ENCODE measurements at regions not wholly inside any gene's neighbourhood (a gene's known extent, or its start where the extent isn't known, plus 50 kb on each side); places are given as distances from the start of the nearest gene placed in this dataset.

DNA sequence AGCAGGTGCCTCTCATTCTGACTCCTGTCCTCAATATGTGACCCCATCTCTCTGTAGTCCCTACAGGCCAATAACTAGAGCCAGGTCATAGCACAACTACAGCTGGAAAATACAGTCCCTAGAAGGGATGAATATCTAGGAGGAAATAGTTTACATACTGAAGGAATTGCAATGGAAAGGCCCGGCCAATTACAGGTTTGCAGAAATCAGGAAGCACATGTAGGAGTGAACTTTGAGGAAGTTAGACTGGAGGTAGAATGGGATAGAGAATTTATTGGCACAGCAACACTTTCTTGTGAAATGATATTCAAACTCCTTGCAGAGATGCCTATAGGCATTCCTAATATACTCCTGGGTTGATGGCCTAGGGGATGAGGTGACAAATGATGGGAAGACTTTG is 257.3 kb downstream of the GRIN2B start:
- ChIA-PET CTCF (no interaction called here), POLR2A (no interaction called here)
- Histone ChIP-seq H3K36me3 (ENCODE audit: control insufficient read depth, insufficient read depth, low read length) (no peaks in the 10 kb centered on the region), H3K9me3 (ENCODE audit: control insufficient read depth, insufficient read depth, low read depth, low read length) (no peaks in the 10 kb centered on the region), H3K4me3 (ENCODE audit: low read depth in 2 of 2, low read length in 2 of 2) (no peak overlapping the region), H3K27me3 (ENCODE audit: control insufficient read depth, insufficient read depth, low read length) (no peaks in the 10 kb centered on the region), H3K4me1 (ENCODE audit: control insufficient read depth, insufficient read depth, low read length) (no peaks in the 10 kb centered on the region), H3K27ac (ENCODE audit: low read length) (no peak overlapping the region)
- in situ Hi-C loops (cut with HindIII; ENCODE audit: low pct_unique_long_range_greater_than_20kb, low sequenced_read_pairs) (no loop called here), intact Hi-C loops (cut with micrococcal nuclease; ENCODE audit: unreplicated experiment) (no loop called here)
- DNase-seq (ENCODE audit: low read depth, low spot score) = no peak
- BruUV-seq (replicated peaks) = no TSS peak
- TF ChIP-seq POLR2AphosphoS5 (IDR thresholded peaks at IDR 0.05; ENCODE audit: low read depth, low read length) (no peak), REST (IDR thresholded peaks at IDR 0.05; ENCODE audit: insufficient read depth in 1 of 2, low read depth in 2 of 2, low read length in 1 of 2) (no peak), SIN3A (IDR thresholded peaks at IDR 0.05; ENCODE audit: borderline replicate concordance, insufficient read depth, low read depth, low read length) (no peak), TCF7L2 (IDR thresholded peaks at IDR 0.05; ENCODE audit: low read depth, low read length) (no peak), CTCF (IDR thresholded peaks at IDR 0.05) (no peak)
- no peak for ATAC-seq

DNA sequence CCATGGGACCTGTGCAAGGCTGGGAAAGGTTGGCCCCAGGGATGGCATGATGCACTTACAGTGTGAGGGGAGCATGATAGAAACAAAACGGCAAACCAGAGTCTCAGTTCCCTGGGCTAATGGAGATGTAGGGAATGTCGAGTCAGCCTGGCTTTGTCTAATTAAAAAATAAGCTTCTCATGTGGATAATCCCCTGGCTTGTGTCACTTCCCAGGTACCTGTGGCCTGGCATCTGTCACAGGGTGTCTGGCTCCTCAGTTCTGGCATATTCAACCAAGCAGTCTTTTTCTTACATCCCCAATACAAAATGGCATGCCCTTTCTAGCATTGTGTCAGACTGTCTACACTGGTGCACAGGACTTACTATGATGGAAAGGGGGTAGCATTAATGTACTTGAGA is 261.4 kb downstream of the GRIN2B start:
- ATAC-seq = no peak
- Histone ChIP-seq H3K27ac (ENCODE audit: low read length) (no peak overlapping the region), H3K4me3 (ENCODE audit: low read depth in 2 of 2, low read length in 2 of 2) (no peak overlapping the region), H3K9me3 (ENCODE audit: control insufficient read depth, insufficient read depth, low read depth, low read length) (no peaks in the 10 kb centered on the region), H3K27me3 (ENCODE audit: control insufficient read depth, insufficient read depth, low read length) (no peaks in the 10 kb centered on the region), H3K36me3 (ENCODE audit: control insufficient read depth, insufficient read depth, low read length) (no peaks in the 10 kb centered on the region), H3K4me1 (ENCODE audit: control insufficient read depth, insufficient read depth, low read length) (no peaks in the 10 kb centered on the region)
- BruUV-seq (replicated peaks) = no TSS peak
- in situ Hi-C loops (cut with HindIII; ENCODE audit: low pct_unique_long_range_greater_than_20kb, low sequenced_read_pairs) (no loop called here), intact Hi-C loops (cut with micrococcal nuclease; ENCODE audit: unreplicated experiment) (no loop called here)
- DNase-seq (ENCODE audit: low read depth, low spot score) = no peak
- TF ChIP-seq SIN3A (IDR thresholded peaks at IDR 0.05; ENCODE audit: borderline replicate concordance, insufficient read depth, low read depth, low read length) (no peak), REST (IDR thresholded peaks at IDR 0.05; ENCODE audit: insufficient read depth in 1 of 2, low read depth in 2 of 2, low read length in 1 of 2) (no peak), CTCF (IDR thresholded peaks at IDR 0.05) (no peak), TCF7L2 (IDR thresholded peaks at IDR 0.05; ENCODE audit: low read depth, low read length) (no peak), POLR2AphosphoS5 (IDR thresholded peaks at IDR 0.05; ENCODE audit: low read depth, low read length) (no peak)
- POLR2A ChIA-PET = no interaction called here
- CTCF ChIA-PET = no interaction called here

Data from Panc1 (cell line).